ENCODE measurements at regions not wholly inside any gene's neighbourhood (a gene's known extent, or its start where the extent isn't known, plus 50 kb on each side); places are given as distances from the start of the nearest gene placed in this dataset.

DNA sequence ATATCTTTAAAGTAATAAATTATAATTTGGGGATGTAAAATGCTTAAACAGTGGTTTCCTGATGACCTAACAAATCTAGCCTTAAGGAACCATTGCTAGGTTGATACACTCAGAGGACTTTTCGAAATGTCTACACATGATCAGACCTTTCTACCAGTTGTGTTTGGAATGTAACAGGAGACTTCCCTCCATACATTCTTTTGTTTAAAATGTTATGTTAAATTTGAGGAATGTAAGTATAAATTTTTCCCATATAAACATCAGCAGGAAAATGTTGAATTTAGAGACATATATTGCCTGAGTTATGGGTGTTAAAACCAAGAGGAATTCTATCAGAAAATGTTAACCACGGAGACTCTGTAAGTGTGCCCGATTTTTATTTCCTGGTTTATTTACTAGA lies 190.6 kb upstream of the SPRY1 start:
- TF ChIP-seq BHLHE40 (IDR thresholded peaks at IDR 0.05; ENCODE audit: borderline replicate concordance) (no peak), ZNF384 (IDR thresholded peaks at IDR 0.05) (no peak), SP1 (IDR thresholded peaks at IDR 0.05) (no peak), FOXK2 (IDR thresholded peaks at IDR 0.05) (no peak)

Data from HEK293T (cell line).